BJ (cell line): ENCODE measurements at regions not wholly inside any gene's neighbourhood (a gene's known extent, or its start where the extent isn't known, plus 50 kb on each side); places are given as distances from the start of the nearest gene placed in this dataset.

Experiments used
- CTCF ChIA-PET: fragments of 350-600 bp; formaldehyde crosslinking; extraction: SDS; loops from one replicate; lab custom pipeline; 2021; ENCODE audit warnings: antibody characterized with exemption, inconsistent platforms; lab: Yijun Ruan, JAX
- POLR2A ChIA-PET: fragments of 300-600 bp; sonication (Branson Sonifier 250); formaldehyde crosslinking; extraction: SDS; loops from one replicate; lab custom pipeline; 2021; ENCODE audit warnings: antibody characterized with exemption; lab: Charles Lee
- DNase-seq: peaks from one replicate; pipeline ENCODE4 v3.0.0-alpha.2; 2011; ENCODE audit warnings: low read depth
- H3K27me3 ChIP-seq: 2 replicates; pipeline ENCODE4 v1.6.0; 2011; ENCODE audit warnings: low read length; ENCODE audit not compliant: control insufficient read depth, insufficient read depth
- H3K36me3 ChIP-seq: 2 replicates; pipeline ENCODE4 v1.5.1; 2011; ENCODE audit warnings: low read length; ENCODE audit not compliant: control insufficient read depth, insufficient read depth
- H3K4me3 ChIP-seq: 2 replicates; pipeline ENCODE4 v1.5.1; 2011; ENCODE audit warnings: low read depth, mild to moderate bottlenecking, control low read depth, low read length
- CTCF ChIP-seq: IDR thresholded peaks from 2 replicates; pipeline ENCODE4 v1.5.1; 2011; ENCODE audit warnings: low read depth, mild to moderate bottlenecking, control low read depth, inconsistent platforms, low read length, moderate library complexity; ENCODE audit not compliant: insufficient read depth

GRCh38 chr16:88316151-88316550 lies 66.6 kb upstream of the ZNF469 start:
- Histone ChIP-seq H3K27me3 (no peaks in the 10 kb centered on the region), H3K36me3 (no peaks in the 10 kb centered on the region), H3K4me3 (no peak overlapping the region)
- no peak for DNase-seq
- TF ChIP-seq CTCF: no peak
- POLR2A ChIA-PET: no interaction called here
- CTCF ChIA-PET: interaction anchor here (1.2 to 1.3 kb wide), 2 partner anchors 9 to 68 kb away, joined by 3 read pairs; no protein-coding TSS in a partner anchor

GRCh38 chr16:88316941-88317612 lies 65.7 kb upstream of the ZNF469 start:
- no peaks in the 10 kb centered on the region for H3K27me3 ChIP-seq
- CTCF ChIA-PET: interaction anchor here (1.3 kb wide), 1 partner anchor 123 kb away, joined by 3 read pairs; no protein-coding TSS in a partner anchor
- DNase-seq: no peak

GRCh38 chr16:88317613-88317965 lies 65.2 kb upstream of the ZNF469 start:
- TF ChIP-seq CTCF: no peak
- no peaks in the 10 kb centered on the region for H3K36me3 ChIP-seq
- H3K4me3 ChIP-seq: no peak overlapping the region
- DNase-seq: peak; percentile 67
- ChIA-PET POLR2A (interaction anchor here (0.6 kb wide), 1 partner anchor 11 kb away, joined by 4 read pairs; no protein-coding TSS in a partner anchor), CTCF (interaction anchor here (1.3 kb wide), 1 partner anchor 123 kb away, joined by 3 read pairs; no protein-coding TSS in a partner anchor)
- H3K27me3 ChIP-seq: no peaks in the 10 kb centered on the region

More at GRCh38 chr16:88316941-88317612, 65.7 kb upstream of the ZNF469 start:
- no peak overlapping the region for H3K4me3 ChIP-seq
- no peak for TF ChIP-seq CTCF
- POLR2A ChIA-PET: interaction anchor here (0.6 kb wide), 1 partner anchor 11 kb away, joined by 4 read pairs; no protein-coding TSS in a partner anchor
- H3K36me3 ChIP-seq: no peaks in the 10 kb centered on the region

- no peak for TF ChIP-seq CTCF
- POLR2A ChIA-PET: no interaction called here
- Histone ChIP-seq H3K36me3 (no peaks in the 10 kb centered on the region), H3K4me3 (no peak overlapping the region), H3K27me3 (no peaks in the 10 kb centered on the region)
- DNase-seq: no peak
- CTCF ChIA-PET: interaction anchor here (1.3 kb wide), 1 partner anchor 124 kb away, joined by 3 read pairs; no protein-coding TSS in a partner anchor
Measured at GRCh38 chr16:88318051-88318450, 64.7 kb upstream of the ZNF469 start.

- no peak for TF ChIP-seq CTCF
- H3K27me3 ChIP-seq: no peaks in the 10 kb centered on the region
- no peak for DNase-seq
- CTCF ChIA-PET: no interaction called here
- POLR2A ChIA-PET: no interaction called here
- no peak overlapping the region for H3K4me3 ChIP-seq
- H3K36me3 ChIP-seq: no peaks in the 10 kb centered on the region
Measured at GRCh38 chr16:88318521-88318920, 64.2 kb upstream of the ZNF469 start.
